HG02623 (cell line): ENCODE measurements at regions not wholly inside any gene's neighbourhood (a gene's known extent, or its start where the extent isn't known, plus 50 kb on each side); places are given as distances from the start of the nearest gene placed in this dataset.
"Not testable (repeated sequence)": the region's sequence is repeated elsewhere in the genome, so short reads cannot be mapped to it uniquely, and the experiment has no call there.

Experiments
- ATAC-seq: cut with Tn5 transposase; IDR thresholded peaks from one replicate; pipeline ENCODE4 v1.9.1; 2021; ENCODE audit warnings: moderate library complexity; ENCODE audit not compliant: unreplicated experiment

GRCh38 chr5:67954351-67954750 is 261.2 kb upstream of the PIK3R1 start:
- no peak for ATAC-seq

DNA sequence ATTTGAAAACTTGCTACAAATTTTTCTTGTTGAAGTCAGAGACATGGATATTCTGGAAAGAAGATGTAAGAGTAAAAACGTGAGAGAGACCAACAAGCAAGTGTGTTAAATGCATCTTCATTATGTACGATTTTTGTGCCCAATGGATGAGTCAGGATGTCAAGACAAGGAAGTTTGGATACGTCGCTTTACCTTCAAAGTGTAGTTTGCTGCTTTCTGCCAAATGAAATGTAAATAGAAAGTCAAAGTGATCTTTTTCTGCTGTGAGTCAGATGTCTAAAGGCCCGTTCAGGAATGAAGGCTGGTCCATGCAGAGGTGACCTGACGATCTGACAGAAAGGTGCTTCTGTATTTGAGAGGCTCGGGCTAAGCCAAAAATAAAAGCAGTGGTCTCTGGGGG is 273.1 kb upstream of the PIK3R1 start:
- no peak for ATAC-seq

DNA sequence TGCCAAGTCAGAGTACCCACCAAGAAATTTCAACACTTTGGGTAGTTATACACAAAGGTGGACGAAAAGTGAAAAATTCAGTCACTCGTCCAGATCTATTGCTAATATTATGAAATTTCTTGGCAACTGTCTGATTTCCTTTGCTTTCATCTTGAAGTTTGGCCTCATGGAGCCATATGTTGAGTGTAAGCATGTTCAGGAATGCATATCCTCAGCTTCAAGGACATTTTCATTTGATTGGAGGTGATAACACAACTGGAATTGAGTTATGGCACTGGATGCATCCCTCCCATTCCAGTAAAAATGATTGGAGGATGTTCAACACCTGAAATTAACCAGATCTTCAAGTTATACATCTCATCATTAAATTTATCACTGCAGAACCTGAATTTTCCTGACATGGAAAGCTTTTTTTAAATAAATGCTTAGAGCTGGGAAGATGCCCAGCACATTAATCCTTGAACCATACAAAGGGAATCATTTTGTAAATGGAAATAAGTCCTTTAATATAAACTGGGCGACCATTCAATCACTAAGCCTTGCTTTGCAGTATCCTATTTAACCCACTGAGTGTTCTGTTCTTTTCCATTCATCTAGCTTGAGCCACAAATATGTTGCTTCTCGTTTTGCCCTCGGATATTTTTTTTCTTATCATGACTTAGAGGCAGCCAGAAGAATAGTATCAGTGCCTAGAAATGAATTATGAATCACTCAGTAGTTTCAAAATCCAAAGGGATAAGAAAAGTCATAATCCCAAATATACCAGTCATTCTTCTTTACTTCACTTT is 273.7 kb upstream of the PIK3R1 start:
- no peak for ATAC-seq

DNA sequence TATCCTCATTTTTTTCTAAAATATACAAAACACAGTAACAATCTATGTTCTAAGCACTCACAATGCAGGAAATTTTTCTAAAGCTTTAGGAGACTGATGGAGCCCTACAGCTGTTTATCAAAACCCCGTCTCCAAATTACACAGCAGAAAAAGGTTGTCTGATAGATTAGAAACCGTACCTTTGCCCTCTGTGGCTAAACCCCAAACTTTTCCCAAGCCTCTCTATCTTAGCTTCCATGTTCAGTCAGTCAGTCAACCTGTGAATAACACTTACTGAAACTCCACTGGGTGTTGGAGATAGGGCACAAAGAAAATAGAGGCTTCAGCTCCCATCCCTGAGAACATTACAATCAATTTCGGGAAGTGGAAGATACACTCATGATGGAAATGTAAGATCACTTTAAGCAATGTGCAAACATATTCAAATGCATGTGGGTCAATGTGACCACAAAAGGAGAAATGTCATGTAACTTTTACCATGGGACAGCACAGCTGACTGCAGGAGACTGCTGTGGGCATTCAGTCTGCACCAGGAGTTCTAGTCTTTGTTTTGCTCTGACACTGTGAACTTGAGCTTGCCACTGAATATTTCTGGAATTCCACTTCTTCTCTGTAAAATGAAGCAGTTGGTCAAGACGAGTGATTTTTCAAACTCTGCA is 279.5 kb upstream of the PIK3R1 start:
- no peak for ATAC-seq

DNA sequence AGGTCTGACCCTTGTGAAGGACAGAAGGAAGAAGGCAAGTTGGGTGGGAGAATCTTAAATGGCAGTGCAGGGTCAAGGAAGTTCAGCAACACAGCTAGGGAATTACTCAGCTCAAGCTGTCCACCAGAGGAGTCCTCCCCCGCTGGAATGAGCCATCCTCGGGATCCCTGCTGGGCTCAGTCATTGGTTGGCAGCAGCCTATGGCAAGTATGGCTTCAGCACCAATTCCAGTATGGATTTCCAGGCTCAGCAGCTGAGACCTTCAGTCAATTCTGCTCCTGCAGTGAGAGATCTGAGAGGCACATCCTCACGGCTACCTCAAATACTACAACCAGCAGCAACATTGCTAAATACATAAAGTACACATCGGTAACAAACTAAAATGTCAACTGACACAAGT is 280.6 kb upstream of the PIK3R1 start:
- no peak for ATAC-seq

- no peak for ATAC-seq
Observed at GRCh38 chr5:67925511-67925910, 290.0 kb upstream of the PIK3R1 start.

DNA sequence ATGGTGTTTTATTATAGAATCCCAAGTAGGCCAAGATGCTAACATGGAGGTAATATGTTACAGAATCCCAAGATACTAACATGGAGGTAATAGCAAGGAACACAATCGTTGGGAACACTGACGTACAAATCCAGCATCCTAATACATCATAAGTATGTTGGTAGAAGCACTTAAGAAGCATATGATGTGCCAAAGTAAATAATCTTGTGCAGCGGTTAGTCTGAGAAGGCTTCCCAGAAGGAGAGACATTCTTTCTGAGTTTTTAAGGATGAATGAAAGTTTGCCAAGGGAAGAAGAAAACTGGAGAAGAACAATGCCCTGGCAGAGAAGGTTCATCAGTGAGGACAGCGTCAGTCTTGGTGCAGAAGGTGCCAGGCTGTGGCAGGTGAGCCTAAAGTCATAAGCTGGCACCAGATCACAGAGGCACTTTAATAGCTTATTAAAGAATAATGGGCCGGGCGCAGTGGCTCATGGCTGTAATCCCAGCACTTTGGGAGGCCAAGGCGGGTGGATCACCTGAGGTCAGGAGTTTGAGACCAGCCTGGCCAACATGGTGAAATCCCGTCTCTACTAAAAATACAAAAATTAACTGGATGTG is 294.5 kb upstream of the PIK3R1 start:
- no peak for ATAC-seq

- ATAC-seq: not testable (repeated sequence)
Observed at GRCh38 chr5:67919532-67919931, 296.0 kb upstream of the PIK3R1 start.

GRCh38 chr5:67917561-67917960 is 298.0 kb upstream of the PIK3R1 start:
- ATAC-seq: no peak

GRCh38 chr5:67910546-67910945 is 305.0 kb upstream of the PIK3R1 start:
- ATAC-seq: no peak

GRCh38 chr5:67908126-67908765 is 307.3 kb upstream of the PIK3R1 start:
- ATAC-seq: no peak

DNA sequence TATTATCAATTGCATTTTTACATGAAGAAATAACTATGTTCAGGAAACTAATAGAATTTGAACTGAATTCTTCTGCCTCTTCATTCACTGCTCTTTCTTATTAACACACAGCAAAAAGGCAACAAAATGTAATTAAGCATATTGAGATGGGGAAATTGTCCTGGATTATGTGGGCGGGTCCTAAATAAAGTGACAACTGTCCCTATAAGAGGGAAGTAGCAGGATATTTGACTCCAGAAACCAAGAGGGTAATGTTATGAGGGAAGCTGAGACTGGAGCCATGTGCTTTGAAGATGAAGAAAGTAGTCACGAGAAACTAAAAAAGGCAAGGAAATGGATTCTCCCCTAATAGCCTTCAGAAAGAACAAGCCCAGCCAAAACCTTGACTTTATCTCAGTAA is 311.2 kb upstream of the PIK3R1 start:
- ATAC-seq: no peak

DNA sequence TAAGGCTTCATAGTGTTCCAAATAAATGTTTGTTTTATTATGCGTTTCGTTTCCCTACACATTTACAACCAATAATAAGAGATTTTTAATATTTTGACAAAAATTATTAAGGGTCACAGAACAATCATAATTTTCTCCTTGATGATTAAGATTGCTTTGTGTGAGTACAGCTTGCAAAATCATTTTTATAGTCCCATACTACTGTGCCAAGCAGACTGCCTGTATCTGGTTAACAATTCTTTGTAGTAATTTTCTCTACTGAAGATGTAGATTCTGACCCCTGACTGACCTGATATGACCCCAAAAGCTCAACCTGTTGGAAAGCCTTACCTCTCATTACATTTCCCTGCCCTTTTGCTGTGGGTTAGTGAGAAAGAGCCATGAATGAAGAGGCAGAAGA is 311.9 kb upstream of the PIK3R1 start:
- ATAC-seq: no peak

- no peak for ATAC-seq
Observed at GRCh38 chr5:67903121-67903520, 312.4 kb upstream of the PIK3R1 start.

DNA sequence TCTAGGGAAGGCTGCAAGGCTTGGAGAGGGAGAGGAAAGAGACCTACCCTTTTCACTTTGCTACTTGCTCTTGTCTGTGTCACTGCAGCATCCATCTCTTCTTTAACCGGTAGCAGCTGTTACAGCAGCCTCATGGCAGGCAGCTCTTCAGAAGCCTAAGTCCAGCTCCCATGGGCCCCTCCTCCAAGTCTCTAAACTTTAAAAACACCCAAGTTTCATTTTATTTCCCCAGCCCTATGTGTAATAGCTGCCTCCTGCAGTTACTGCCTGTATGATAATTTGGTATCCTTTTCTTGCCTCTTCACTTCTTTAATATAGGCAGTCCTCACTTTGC is 313.1 kb upstream of the PIK3R1 start:
- ATAC-seq: no peak

DNA sequence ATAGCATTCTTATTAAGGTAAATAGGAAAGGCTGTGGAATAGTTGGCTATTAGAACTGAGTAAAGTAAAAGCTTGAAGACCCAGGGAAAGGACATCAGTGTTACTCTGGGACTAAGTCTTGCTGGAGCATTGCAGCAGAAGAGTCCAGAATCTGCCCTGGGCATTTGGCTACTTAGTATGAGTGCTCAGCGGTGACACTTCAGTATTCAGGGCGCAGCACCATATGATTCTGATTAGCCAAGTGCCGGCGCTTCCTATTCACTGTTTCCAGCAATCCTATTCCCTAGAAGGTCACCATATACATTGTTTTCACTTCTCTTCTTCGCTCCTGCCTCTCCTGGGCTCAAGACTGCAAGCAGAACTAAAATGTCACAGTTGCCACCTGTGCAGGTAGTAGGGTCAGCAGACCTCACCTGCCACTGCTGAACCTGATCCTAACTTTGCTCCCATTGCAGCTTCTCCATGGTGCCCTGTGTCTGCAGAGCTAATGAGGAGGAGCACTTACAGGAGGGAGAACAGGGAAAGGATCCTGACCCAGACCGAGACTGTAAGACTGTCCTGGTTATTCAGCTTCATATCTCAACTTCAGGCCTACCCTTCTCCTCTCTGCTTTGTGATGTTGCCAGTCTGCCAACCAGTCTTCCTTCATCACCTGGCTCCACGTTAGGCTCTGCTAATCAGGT is 313.6 kb upstream of the PIK3R1 start:
- no peak for ATAC-seq

- ATAC-seq: no peak
Observed at GRCh38 chr5:67900514-67900913, 315.0 kb upstream of the PIK3R1 start.

- ATAC-seq: no peak
Observed at GRCh38 chr5:67897980-67898379, 317.6 kb upstream of the PIK3R1 start.

GRCh38 chr5:67897431-67897830 is 318.1 kb upstream of the PIK3R1 start:
- no peak for ATAC-seq

GRCh38 chr5:67896930-67897313 is 318.6 kb upstream of the PIK3R1 start:
- no peak for ATAC-seq

GRCh38 chr5:67896311-67896929 is 319.1 kb upstream of the PIK3R1 start:
- no peak for ATAC-seq
